HL-60 (cell line): ENCODE measurements at regions not wholly inside any gene's neighbourhood (a gene's known extent, or its start where the extent isn't known, plus 50 kb on each side); places are given as distances from the start of the nearest gene placed in this dataset.

Source experiments
- SPI1 ChIP-seq: IDR thresholded peaks from 2 replicates; pipeline ENCODE4 v1.6.1; 2012; ENCODE audit warnings: low read depth, mild to moderate bottlenecking, borderline replicate concordance
- TF ChIP-seq, protein P1 (sequence below): IDR thresholded peaks from 2 replicates; pipeline ENCODE4 v1.6.1; 2012; ENCODE audit warnings: low read depth; ENCODE audit not compliant: insufficient replicate concordance
- TF ChIP-seq, protein P2 (sequence below): IDR thresholded peaks from one replicate; pipeline ENCODE4 v1.5.1; 2011; ENCODE audit warnings: low read length, control low read depth, inconsistent platforms; ENCODE audit not compliant: insufficient read depth

DNA sequence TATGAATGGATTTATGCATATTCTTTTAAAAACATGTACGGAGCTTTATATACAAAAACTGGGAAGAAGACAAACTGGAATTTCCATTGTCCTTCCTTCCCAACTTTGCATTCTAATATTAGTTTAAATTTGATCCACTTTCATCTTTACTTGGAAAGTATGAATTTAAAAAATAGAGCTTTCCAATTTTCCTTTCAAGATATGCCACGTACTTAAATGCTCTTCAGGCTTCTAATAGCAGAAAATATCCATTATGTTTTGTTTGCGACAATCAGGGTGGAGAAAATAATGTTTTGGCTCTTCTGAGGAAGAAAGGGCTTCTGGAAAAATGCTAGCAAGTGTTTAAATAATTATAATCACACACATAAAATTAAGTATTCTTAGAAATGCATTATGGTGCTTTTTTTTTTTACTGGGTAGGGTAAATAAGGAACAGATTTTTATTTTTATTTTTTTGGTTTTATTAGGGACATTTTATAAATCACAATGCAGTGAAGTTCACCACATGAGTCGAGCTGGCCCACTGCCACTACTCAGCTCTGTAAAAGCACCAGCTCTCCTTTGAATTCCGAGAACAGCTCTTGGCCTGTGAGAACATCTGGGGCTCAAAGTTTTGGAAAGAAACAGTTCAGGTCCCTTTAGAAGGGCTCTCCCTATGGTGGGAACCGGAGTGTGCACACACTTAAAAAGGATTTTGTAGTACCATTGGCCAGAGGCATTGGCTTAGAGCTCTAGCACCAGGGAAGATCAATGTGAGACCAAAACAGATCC is 287.4 kb upstream of the LYPLAL1 start:
- no peak for TF ChIP-seq SPI1
- TF ChIP-seq, protein P1, sequence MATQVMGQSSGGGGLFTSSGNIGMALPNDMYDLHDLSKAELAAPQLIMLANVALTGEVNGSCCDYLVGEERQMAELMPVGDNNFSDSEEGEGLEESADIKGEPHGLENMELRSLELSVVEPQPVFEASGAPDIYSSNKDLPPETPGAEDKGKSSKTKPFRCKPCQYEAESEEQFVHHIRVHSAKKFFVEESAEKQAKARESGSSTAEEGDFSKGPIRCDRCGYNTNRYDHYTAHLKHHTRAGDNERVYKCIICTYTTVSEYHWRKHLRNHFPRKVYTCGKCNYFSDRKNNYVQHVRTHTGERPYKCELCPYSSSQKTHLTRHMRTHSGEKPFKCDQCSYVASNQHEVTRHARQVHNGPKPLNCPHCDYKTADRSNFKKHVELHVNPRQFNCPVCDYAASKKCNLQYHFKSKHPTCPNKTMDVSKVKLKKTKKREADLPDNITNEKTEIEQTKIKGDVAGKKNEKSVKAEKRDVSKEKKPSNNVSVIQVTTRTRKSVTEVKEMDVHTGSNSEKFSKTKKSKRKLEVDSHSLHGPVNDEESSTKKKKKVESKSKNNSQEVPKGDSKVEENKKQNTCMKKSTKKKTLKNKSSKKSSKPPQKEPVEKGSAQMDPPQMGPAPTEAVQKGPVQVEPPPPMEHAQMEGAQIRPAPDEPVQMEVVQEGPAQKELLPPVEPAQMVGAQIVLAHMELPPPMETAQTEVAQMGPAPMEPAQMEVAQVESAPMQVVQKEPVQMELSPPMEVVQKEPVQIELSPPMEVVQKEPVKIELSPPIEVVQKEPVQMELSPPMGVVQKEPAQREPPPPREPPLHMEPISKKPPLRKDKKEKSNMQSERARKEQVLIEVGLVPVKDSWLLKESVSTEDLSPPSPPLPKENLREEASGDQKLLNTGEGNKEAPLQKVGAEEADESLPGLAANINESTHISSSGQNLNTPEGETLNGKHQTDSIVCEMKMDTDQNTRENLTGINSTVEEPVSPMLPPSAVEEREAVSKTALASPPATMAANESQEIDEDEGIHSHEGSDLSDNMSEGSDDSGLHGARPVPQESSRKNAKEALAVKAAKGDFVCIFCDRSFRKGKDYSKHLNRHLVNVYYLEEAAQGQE = no peak
- TF ChIP-seq, protein P2, sequence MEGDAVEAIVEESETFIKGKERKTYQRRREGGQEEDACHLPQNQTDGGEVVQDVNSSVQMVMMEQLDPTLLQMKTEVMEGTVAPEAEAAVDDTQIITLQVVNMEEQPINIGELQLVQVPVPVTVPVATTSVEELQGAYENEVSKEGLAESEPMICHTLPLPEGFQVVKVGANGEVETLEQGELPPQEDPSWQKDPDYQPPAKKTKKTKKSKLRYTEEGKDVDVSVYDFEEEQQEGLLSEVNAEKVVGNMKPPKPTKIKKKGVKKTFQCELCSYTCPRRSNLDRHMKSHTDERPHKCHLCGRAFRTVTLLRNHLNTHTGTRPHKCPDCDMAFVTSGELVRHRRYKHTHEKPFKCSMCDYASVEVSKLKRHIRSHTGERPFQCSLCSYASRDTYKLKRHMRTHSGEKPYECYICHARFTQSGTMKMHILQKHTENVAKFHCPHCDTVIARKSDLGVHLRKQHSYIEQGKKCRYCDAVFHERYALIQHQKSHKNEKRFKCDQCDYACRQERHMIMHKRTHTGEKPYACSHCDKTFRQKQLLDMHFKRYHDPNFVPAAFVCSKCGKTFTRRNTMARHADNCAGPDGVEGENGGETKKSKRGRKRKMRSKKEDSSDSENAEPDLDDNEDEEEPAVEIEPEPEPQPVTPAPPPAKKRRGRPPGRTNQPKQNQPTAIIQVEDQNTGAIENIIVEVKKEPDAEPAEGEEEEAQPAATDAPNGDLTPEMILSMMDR = no peak
